ENCODE measurements at regions not wholly inside any gene's neighbourhood (a gene's known extent, or its start where the extent isn't known, plus 50 kb on each side); places are given as distances from the start of the nearest gene placed in this dataset.
"Not testable (repeated sequence)": the region's sequence is repeated elsewhere in the genome, so short reads cannot be mapped to it uniquely, and the experiment has no call there.

DNA sequence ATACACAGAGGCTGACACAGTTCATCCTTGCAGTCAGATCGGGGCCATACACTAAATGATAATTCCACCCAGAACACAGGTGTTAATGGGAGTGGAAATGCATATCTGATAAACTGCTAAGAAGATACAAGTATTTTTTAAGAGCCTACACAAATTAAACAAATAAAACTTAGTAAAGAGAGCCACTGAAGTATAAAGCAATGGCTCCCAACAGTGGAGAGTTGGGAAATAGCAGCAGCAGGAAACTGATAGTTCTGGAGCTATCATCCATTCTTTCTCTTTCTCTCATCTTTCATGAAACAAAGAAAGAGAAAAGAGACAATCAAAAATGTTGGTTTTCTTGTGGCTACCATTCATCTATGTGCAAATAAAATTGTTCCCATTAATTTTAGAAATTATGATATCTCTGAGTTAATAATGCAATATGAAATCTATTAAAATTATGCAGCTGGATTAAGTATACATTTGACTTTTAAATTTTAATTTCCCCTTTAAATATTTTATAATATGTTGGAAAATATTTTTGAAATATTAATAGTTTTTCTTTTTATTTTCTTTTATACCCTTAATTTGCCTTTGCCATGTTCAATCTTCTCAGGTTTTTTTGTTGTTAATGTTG lies 120.8 kb downstream of the EMB start:
- CTCF ChIA-PET = no interaction called here

GRCh38 chr5:50318220-50318619 lies 122.9 kb downstream of the EMB start:
- ChIA-PET CTCF (no interaction called here), POLR2A (no interaction called here)
- no peak for ATAC-seq (ENCODE audit: low read depth)
- Mint-ChIP-seq H3K4me1 (no peaks in the 10 kb centered on the region), H3K9me3 (no peaks in the 10 kb centered on the region), H3K4me3 (no peak overlapping the region), H3K27me3 (no peaks in the 10 kb centered on the region), H3K36me3 (ENCODE audit: low read depth) (no peaks in the 10 kb centered on the region), H3K27ac (no peak overlapping the region)
- intact Hi-C loops (cut with micrococcal nuclease) = no loop called here
- no peak for TF ChIP-seq CTCF (IDR thresholded peaks at IDR 0.05)
- no peak for DNase-seq

More for the DNA sequence above, 120.8 kb downstream of the EMB start:
- no peak for ATAC-seq (ENCODE audit: low read depth)
- H3K27me3 Mint-ChIP-seq = no peaks in the 10 kb centered on the region
- H3K36me3 Mint-ChIP-seq (ENCODE audit: low read depth) = no peaks in the 10 kb centered on the region
- H3K4me1 Mint-ChIP-seq = peaks cover 1% of the 10 kb centered on the region
- intact Hi-C loops (cut with micrococcal nuclease) = no loop called here
- H3K4me3 Mint-ChIP-seq = no peak overlapping the region
- TF ChIP-seq CTCF (IDR thresholded peaks at IDR 0.05) = no peak
- no peak for DNase-seq
- POLR2A ChIA-PET = no interaction called here
- H3K9me3 Mint-ChIP-seq = no peaks in the 10 kb centered on the region
- H3K27ac Mint-ChIP-seq = no peak overlapping the region

- H3K36me3 Mint-ChIP-seq (ENCODE audit: low read depth); POLR2A ChIA-PET: not testable (repeated sequence)
Observed at GRCh38 chr5:50306488-50306887, 134.6 kb downstream of the EMB start.

GRCh38 chr5:50302815-50303490 lies 138.1 kb downstream of the EMB start:
- TF ChIP-seq CTCF (IDR thresholded peaks at IDR 0.05) = no peak
- ChIA-PET POLR2A (no interaction called here), CTCF (no interaction called here)
- H3K9me3 Mint-ChIP-seq = peaks cover 8% of the 10 kb centered on the region
- H3K4me1 Mint-ChIP-seq = peaks cover 17% of the 10 kb centered on the region
- ATAC-seq (ENCODE audit: low read depth) (no peak), DNase-seq (no peak)
- intact Hi-C loops (cut with micrococcal nuclease) = no loop called here
- H3K36me3 Mint-ChIP-seq (ENCODE audit: low read depth) = no peaks in the 10 kb centered on the region
- no peak overlapping the region for H3K27ac Mint-ChIP-seq
- H3K27me3 Mint-ChIP-seq = no peaks in the 10 kb centered on the region
- no peak overlapping the region for H3K4me3 Mint-ChIP-seq

More at GRCh38 chr5:50306488-50306887, 134.6 kb downstream of the EMB start:
- Mint-ChIP-seq H3K4me1 (peaks cover 13% of the 10 kb centered on the region), H3K4me3 (peak overlapping the region; percentile 42)
- intact Hi-C loops (cut with micrococcal nuclease); H3K27me3 Mint-ChIP-seq; H3K9me3 Mint-ChIP-seq; ATAC-seq (ENCODE audit: low read depth); DNase-seq; CTCF ChIA-PET; H3K27ac Mint-ChIP-seq: not testable (repeated sequence)

DNA sequence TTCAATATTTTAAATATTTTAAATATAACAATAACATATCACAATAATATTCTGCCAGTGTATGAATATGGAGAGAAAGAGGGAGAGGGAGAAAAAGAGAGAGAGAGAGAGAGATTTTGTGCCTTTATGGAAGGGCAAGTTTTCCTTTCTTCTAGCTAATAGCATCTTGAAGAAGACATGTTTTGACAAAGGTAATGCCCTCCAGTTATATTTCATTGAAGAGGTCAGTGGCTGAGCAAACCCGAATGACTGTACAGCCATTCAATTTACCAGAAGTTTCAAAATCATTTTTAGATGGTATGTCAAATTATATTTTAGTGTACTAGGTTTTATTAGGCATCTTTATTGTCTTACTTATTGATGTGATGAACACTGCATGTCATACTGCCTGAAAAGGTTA lies 139.3 kb downstream of the EMB start:
- no peak for ATAC-seq (ENCODE audit: low read depth)

More for the DNA sequence above, 139.3 kb downstream of the EMB start:
- no peaks in the 10 kb centered on the region for H3K27me3 Mint-ChIP-seq
- ChIA-PET CTCF (no interaction called here), POLR2A (no interaction called here)
- no peak for DNase-seq
- H3K36me3 Mint-ChIP-seq (ENCODE audit: low read depth) = no peaks in the 10 kb centered on the region
- H3K9me3 Mint-ChIP-seq = peaks cover 7% of the 10 kb centered on the region
- intact Hi-C loops (cut with micrococcal nuclease) = no loop called here
- no peak overlapping the region for H3K4me3 Mint-ChIP-seq
- no peak overlapping the region for H3K27ac Mint-ChIP-seq
- peaks cover 13% of the 10 kb centered on the region for H3K4me1 Mint-ChIP-seq
- TF ChIP-seq CTCF (IDR thresholded peaks at IDR 0.05) = no peak
